Astrocyte of the hippocampus (primary cell): ENCODE measurements at regions not wholly inside any gene's neighbourhood (a gene's known extent, or its start where the extent isn't known, plus 50 kb on each side); places are given as distances from the start of the nearest gene placed in this dataset.
"Not testable (repeated sequence)": the region's sequence is repeated elsewhere in the genome, so short reads cannot be mapped to it uniquely, and the experiment has no call there.

Experiments used
- DNase-seq: peaks from one replicate; pipeline ENCODE4 v3.0.0; 2011; ENCODE audit warnings: low read depth, low spot score

GRCh38 chr5:42896523-42896922 is 84.8 kb upstream of the SELENOP start:
- DNase-seq: no peak

DNA sequence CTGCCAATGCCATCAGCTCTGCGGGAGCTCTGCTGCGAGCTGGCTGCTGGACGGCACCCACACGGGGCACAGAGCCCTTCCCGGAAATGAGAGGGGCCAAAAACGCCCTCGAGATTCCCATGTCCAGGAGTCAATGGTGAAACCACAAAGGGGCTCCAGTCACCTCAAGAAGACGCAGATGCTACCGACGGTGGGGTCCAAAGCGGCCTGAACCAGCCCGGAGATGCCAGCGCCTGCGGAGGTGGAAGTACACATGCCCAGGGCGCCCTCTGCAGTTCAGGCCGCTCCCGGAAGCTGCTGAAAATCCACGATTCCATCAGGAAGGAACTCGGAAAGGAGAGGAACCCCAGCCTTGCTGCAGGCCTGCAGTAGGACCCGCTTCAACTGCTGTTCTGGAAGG is 82.4 kb upstream of the SELENOP start:
- DNase-seq: no peak

DNA sequence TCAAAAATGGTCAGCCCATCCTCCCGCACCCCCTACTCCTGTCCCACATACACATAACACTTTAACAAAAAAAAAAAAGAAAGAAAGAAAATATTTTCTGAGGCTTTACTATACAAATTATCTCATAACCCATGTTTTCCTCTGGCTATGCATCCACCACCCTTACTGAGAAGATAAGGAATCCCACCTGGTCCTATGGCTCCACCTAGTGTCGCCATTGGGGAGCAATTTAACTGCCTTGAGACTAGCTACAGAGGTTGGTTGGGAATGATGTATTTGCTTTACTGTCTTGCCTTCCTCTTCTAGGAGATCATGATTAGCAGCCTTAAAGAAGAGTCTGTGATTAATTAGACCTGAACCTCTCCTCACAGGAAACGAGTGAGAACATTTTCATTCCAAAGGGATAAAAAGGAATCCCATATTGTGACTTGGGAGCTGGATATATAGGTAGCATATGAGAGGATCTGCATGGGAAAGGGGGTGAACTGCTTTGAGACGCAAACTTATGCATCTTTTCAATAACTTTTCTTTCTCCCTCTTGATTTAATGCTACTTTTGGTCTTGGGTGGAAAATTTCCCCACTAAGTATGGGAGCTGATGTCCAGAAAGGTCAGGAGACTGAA is 77.7 kb upstream of the SELENOP start:
- peak; percentile 82 for DNase-seq

- no peak for DNase-seq
Observed at GRCh38 chr5:42888771-42889170, 77.1 kb upstream of the SELENOP start.

DNA sequence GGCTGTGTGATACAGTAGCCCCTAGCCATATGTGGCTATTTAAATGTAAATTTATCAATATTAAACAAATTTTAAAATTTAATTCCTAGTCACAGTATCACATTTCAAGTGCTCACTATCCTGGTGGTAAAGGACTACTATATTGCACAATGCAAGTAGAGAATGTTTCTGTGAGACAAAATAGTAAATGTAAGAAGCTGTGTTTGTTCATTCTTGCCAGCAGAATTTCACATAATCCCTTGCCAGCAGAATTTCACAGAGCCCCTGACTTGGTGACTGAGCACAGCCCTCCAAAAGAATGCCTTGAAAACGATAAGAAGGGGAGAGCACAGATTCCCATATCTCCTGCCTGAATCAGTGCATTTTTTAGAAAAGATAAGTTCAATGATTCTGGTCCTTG is 75.9 kb upstream of the SELENOP start:
- DNase-seq: no peak

- no peak for DNase-seq
Observed at GRCh38 chr5:42887097-42887496, 75.4 kb upstream of the SELENOP start.

DNA sequence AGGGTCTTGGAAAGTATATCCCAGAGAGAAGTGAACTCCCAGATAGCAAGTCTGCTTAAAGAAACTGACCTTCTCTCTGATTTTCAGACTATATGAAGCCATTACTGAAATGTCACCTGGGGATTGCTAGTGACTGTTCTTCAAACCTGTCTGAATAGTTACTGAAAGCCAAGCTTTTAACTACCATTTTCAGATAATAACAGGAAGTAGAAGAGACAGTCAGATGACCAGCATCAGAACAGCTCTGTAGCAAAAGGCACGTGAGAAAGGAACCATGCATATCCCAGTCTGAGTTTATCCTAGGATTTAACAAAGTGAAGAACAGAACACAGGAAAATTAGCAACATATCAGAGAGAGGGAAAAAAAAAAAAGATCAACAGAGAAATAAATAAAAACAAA is 74.9 kb upstream of the SELENOP start:
- DNase-seq: no peak

GRCh38 chr5:42884326-42884725 is 72.6 kb upstream of the SELENOP start:
- no peak for DNase-seq

GRCh38 chr5:42881416-42882117 is 69.9 kb upstream of the SELENOP start:
- no peak for DNase-seq

GRCh38 chr5:42880496-42881150 is 68.9 kb upstream of the SELENOP start:
- DNase-seq: no peak

DNA sequence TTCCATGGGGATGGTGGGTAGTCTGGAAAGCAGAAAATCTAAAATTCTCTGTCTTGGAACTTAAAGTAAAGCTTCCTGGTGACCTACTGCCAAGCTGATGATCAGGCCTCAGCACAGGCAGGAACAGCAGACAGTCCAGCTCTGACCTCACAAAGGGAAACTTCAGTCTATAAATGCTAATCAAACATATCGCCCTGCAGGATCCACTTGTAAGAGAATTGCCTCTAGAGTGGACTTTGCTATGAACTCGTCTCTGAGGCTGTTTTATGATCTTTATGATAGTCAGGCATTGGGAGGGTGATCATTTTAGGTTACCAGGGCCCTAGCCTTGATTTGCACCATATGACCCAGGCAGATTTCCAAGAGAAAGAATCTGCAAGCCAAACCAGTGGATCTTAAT is 67.6 kb upstream of the SELENOP start:
- no peak for DNase-seq

GRCh38 chr5:42878550-42878949 is 66.9 kb upstream of the SELENOP start:
- no peak for DNase-seq

DNA sequence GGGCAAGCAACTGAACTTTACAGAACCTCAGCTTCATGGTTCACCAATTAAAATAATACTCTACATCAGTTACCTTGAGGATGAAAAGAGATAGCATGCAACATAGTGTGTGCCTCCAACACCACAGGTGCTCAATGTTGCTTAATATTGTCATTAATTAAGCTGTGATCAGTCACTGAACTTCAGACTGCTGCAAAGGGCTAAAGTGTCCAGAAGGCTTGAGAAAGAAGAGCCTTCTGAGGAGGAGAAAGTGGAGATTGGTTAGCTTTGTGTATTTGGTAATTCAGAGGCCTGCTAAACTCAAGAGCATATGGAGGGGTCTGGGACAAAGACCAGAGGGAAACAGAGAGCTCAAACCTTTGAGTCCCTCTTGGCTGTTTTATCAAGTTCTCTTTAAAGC is 66.3 kb upstream of the SELENOP start:
- no peak for DNase-seq

DNA sequence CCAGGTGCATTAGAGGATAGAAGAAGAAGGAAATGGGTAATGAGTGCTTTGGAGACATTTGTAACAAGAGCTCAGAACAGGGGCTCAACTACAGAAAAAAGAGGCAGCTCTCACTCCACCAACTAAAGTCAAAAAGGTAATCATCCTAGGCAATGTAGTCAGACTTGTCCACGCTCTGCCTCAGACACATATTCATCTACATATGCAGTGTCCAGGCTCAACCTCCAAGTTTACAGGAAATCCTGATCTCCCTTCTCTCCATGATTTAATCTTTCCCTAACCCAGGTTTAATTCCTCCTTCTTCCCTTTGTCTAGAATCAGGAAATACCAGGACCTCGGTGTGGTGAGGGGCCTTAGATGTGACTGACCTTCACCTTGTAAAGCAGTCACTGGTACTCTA is 65.7 kb upstream of the SELENOP start:
- DNase-seq: no peak

- no peak for DNase-seq
Observed at GRCh38 chr5:42876375-42876844, 64.7 kb upstream of the SELENOP start.

DNA sequence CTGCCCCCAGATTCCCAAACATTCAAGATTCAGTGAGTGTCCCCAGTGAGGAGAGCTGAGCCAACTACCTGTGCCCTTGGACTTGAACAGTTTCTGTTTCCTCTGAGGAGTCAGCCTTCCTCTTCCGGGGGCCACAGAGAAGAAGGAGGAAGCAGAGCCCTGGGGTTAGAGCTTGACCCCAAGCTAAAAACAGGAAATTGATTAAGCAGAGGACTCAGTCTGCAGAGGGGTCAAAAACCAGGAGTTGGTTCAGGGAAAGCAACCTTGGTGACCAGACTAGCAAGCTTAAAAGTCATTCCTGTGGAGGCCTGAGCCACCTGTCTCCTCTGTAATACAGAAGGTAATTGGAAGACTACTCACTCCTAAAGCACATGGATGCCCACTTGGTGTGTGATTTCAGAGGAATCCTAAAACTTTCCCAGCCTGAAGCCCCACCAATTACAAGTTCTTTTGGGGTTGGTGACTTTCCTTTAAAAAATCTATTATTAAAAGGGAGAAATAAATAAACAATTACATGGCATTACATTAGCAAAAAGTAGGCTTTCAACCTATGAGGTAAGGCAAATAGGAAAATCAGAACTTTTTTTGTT is 64.2 kb upstream of the SELENOP start:
- DNase-seq: no peak

DNA sequence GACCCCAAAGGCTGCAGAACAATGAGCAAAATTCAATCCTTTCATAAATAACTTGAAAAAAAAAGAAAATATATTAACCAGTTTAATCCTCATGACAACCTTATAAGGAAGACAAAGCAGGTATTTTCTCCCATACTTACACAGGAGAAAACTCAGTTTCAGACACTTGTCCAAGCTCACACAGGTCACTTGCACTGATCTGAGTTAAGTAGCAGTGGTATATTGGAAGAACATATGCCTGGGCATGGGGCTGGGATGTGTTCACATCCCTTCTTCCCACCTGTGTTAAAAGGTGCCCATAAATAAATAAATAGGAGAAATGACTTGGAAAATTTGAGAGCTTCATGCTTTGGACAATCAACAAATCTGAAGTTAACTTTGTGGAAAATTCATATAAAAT is 63.5 kb upstream of the SELENOP start:
- no peak for DNase-seq

GRCh38 chr5:42874621-42875198 is 63.0 kb upstream of the SELENOP start:
- no peak for DNase-seq

DNA sequence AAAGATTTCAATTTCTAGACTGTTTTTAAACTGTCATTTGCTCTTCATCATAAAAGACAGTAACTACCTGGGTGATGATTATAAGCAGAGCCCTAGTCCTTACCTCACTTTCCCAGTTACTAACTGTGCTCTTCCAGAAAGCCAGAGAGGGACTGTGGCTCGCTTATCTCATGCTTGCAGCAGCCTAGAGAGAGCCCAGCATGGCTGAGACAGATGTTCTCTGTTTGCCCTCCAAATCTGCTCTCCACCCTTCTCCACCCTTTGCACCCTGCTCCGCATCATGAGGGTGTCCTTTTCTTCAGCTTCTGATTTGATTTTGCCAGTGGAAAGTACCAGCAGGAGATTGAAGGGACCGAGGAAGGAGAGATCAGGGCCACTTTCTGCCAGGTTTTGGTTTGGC is 61.2 kb upstream of the SELENOP start:
- no peak for DNase-seq

- DNase-seq: no peak
Observed at GRCh38 chr5:42870882-42871418, 59.3 kb upstream of the SELENOP start.

DNA sequence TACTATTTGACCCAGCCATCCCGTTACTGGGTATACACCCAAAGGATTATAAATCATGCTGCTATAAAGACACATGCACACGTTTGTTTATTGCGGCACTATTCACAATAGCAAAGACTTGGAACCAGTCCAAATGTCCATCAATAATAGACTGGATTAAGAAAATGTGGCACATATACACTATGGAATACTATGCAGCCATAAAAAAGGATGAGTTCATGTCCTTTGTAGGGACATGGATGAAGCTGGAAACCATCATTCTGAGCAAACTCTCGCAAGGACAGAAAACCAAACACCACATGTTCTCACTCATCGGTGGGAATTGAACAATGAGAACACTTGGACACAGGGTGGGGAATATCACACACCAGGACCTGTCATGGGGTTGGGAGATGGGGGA is 56.7 kb upstream of the SELENOP start:
- not testable (repeated sequence) for DNase-seq

GRCh38 chr5:42864749-42865148 is 53.1 kb upstream of the SELENOP start:
- not testable (repeated sequence) for DNase-seq
